Keratinocyte (primary cell): ENCODE measurements at regions not wholly inside any gene's neighbourhood (a gene's known extent, or its start where the extent isn't known, plus 50 kb on each side); places are given as distances from the start of the nearest gene placed in this dataset.

ENCODE experiments used
- DNase-seq: peaks from one replicate; pipeline ENCODE4 v3.0.0-alpha.2; 2011; ENCODE audit warnings: low read depth, missing footprints, low spot score
- FAIRE-seq: peaks from 2 replicates; lab custom pipeline; 2011; peaks lifted over from hg19 to GRCh38; lab: Jason Lieb, UNC
- H2AFZ ChIP-seq: 2 replicates; pipeline ENCODE4 v1.6.0; 2012; ENCODE audit warnings: low read length, control low read depth, inconsistent platforms; ENCODE audit not compliant: control insufficient read depth
- H3K27ac ChIP-seq: 2 replicates; pipeline ENCODE4 v1.5.1; 2011; ENCODE audit warnings: low read length; ENCODE audit not compliant: control insufficient read depth, insufficient read depth
- H3K27me3 ChIP-seq: 3 replicates; pipeline ENCODE4 v1.6.0; 2011; ENCODE audit warnings: low read length; ENCODE audit not compliant: control insufficient read depth, insufficient read depth; ENCODE audit errors: extremely low read depth
- H3K36me3 ChIP-seq, 2 experiments: 2 replicates in 1 of 2; 3 replicates in 1 of 2; pipeline ENCODE4 v1.5.1; 2011; ENCODE audit warnings: low read length in 2 of 2, mild to moderate bottlenecking in 1 of 2; ENCODE audit not compliant: control insufficient read depth in 2 of 2, insufficient read depth in 2 of 2; ENCODE audit errors: extremely low read depth in 1 of 2
- H3K4me1 ChIP-seq: 3 replicates; pipeline ENCODE4 v1.5.1; 2011; ENCODE audit warnings: low read length; ENCODE audit not compliant: control insufficient read depth, insufficient read depth; ENCODE audit errors: extremely low read depth
- H3K4me2 ChIP-seq: 3 replicates; pipeline ENCODE4 v1.6.0; 2011; ENCODE audit warnings: low read depth, low read length; ENCODE audit not compliant: control insufficient read depth, insufficient read depth; ENCODE audit errors: extremely low read depth
- H3K4me3 ChIP-seq, 3 experiments: fragments of 200-600 bp in 1 of 3; sonication (generic) in 1 of 3; 2 replicates in 2 of 3; 3 replicates in 1 of 3; pipeline ENCODE4 v1.5.1; 2011 to 2016; ENCODE audit warnings: low read length in 3 of 3, mild to moderate bottlenecking in 3 of 3, control low read depth in 2 of 3, inconsistent platforms in 1 of 3, low read depth in 1 of 3, mixed read lengths in 1 of 3, mixed run types in 1 of 3, moderate library complexity in 1 of 3; ENCODE audit not compliant: control insufficient read depth in 2 of 3, insufficient read depth in 2 of 3; ENCODE audit errors: extremely low read depth in 1 of 3
- H3K79me2 ChIP-seq: 2 replicates; pipeline ENCODE4 v1.6.0; 2012; ENCODE audit warnings: low read length; ENCODE audit not compliant: control insufficient read depth, insufficient read depth
- H3K9ac ChIP-seq: 3 replicates; pipeline ENCODE4 v1.6.0; 2011; ENCODE audit warnings: low read length; ENCODE audit not compliant: control insufficient read depth, insufficient read depth; ENCODE audit errors: extremely low read depth
- H3K9me1 ChIP-seq: 3 replicates; pipeline ENCODE4 v1.6.0; 2011; ENCODE audit warnings: low read length; ENCODE audit not compliant: control insufficient read depth, insufficient read depth; ENCODE audit errors: extremely low read depth
- H3K9me3 ChIP-seq: 2 replicates; pipeline ENCODE4 v1.5.1; 2012; ENCODE audit warnings: low read depth, low read length; ENCODE audit not compliant: control insufficient read depth
- H4K20me1 ChIP-seq: 3 replicates; pipeline ENCODE4 v1.6.0; 2011; ENCODE audit warnings: low read length; ENCODE audit not compliant: control insufficient read depth, insufficient read depth; ENCODE audit errors: extremely low read depth
- EZH2 ChIP-seq: IDR thresholded peaks from one replicate; pipeline ENCODE4 v1.6.1; 2012; ENCODE audit warnings: inconsistent platforms, mild to moderate bottlenecking, low read length, moderate library complexity
- dilution Hi-C: fragments of 300-500 bp; cut with MboI; formaldehyde crosslinking; loops from one replicate; pipeline ENCODE4 v1.7.0; 2020; ENCODE audit warnings: low sequenced_read_pairs; ENCODE audit not compliant: extremely low pct_ligation_motif_present
- TF ChIP-seq, protein P1 (sequence below), 3 experiments: IDR thresholded peaks in 1 of 3; conservative IDR thresholded peaks in 1 of 3; optimal IDR thresholded peaks in 1 of 3; 2 replicates in 2 of 3; 3 replicates in 1 of 3; pipeline versions ENCODE3 to v1.5.1; 2011; ENCODE audit warnings: low read length in 3 of 3, mild to moderate bottlenecking in 3 of 3, moderate library complexity in 2 of 3, control low read depth in 1 of 3, inconsistent platforms in 1 of 3; ENCODE audit not compliant: insufficient read depth in 2 of 3; ENCODE audit errors: extremely low read depth in 1 of 3

DNA sequence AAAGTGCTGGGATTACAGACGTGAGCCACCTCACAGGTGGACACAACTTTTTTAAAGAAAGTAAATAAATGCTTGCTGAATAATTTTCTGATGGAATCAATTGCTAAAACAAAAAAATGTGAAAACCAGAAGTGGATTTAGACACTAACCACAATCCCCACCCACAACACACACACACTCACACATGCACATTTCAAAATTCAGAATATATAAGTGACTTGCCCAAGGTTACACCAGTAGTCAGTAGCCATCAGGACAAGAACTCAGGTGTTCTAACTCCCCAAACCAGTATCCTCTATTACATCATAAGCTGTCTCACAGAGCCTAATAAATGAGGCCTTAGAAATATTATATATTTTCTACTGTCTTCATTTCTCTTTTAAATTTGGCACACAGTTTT is 1923.6 kb upstream of the PIK3C3 start:
- H3K9me3 ChIP-seq = no peaks in the 10 kb centered on the region

DNA sequence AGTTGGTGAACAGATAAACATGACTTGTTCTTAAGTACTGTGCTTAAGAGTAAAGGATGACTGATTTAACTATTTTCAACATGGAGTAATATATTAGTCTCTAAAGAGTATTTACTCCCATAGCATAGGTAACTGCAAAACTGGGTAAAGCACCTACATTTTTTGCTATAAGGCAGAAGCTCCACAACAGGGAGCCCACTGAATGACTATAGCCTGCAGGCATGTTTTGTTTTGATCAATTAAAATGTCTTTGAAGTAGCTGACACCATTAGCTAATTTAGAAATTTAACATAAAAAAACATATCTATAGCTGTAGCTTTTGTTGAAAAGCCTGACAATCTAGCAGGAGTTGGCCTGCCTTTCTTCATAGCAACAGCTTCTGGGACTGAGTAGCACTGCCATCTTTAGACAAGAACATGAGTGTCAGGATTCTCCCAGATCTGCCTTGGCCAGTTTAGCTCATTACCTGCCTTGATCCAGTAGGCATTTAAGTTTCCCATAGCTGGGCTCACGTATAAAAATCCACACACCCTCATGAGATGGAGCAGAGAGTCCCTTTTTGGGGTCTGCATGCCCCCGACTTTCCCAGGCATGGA is 1935.1 kb upstream of the PIK3C3 start:
- H3K4me3 ChIP-seq = no peak overlapping the region
- H3K4me2 ChIP-seq = no peak overlapping the region
- H2AFZ ChIP-seq = no peak overlapping the region
- H3K79me2 ChIP-seq = no peaks in the 10 kb centered on the region
- H3K4me1 ChIP-seq = no peaks in the 10 kb centered on the region
- TF ChIP-seq, protein P1, sequence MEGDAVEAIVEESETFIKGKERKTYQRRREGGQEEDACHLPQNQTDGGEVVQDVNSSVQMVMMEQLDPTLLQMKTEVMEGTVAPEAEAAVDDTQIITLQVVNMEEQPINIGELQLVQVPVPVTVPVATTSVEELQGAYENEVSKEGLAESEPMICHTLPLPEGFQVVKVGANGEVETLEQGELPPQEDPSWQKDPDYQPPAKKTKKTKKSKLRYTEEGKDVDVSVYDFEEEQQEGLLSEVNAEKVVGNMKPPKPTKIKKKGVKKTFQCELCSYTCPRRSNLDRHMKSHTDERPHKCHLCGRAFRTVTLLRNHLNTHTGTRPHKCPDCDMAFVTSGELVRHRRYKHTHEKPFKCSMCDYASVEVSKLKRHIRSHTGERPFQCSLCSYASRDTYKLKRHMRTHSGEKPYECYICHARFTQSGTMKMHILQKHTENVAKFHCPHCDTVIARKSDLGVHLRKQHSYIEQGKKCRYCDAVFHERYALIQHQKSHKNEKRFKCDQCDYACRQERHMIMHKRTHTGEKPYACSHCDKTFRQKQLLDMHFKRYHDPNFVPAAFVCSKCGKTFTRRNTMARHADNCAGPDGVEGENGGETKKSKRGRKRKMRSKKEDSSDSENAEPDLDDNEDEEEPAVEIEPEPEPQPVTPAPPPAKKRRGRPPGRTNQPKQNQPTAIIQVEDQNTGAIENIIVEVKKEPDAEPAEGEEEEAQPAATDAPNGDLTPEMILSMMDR (optimal IDR thresholded peaks at IDR 0.05 in 1 of 3, IDR thresholded peaks at IDR 0.05 in 1 of 3, conservative IDR thresholded peaks at IDR 0.05 in 1 of 3; ENCODE audit: extremely low read depth in 1 of 3, insufficient read depth in 2 of 3, low read length in 3 of 3) = peak in 1 of 3 experiments; percentile 42
- no peak for TF ChIP-seq EZH2
- H3K27me3 ChIP-seq = no peaks in the 10 kb centered on the region
- no peaks in the 10 kb centered on the region for H3K9me3 ChIP-seq
- DNase-seq (no peak), FAIRE-seq (peak; percentile 17)
- no peaks in the 10 kb centered on the region for H4K20me1 ChIP-seq
- no peaks in the 10 kb centered on the region for H3K9me1 ChIP-seq
- no peaks in the 10 kb centered on the region for H3K36me3 ChIP-seq
- H3K9ac ChIP-seq = no peak overlapping the region
- dilution Hi-C loops = no loop called here
- no peak overlapping the region for H3K27ac ChIP-seq

More for the DNA sequence above, 1923.6 kb upstream of the PIK3C3 start:
- Histone ChIP-seq H3K36me3 (no peaks in the 10 kb centered on the region), H3K4me1 (no peaks in the 10 kb centered on the region), H2AFZ (no peak overlapping the region), H3K9me1 (no peaks in the 10 kb centered on the region), H3K27ac (no peak overlapping the region), H3K27me3 (no peaks in the 10 kb centered on the region), H3K4me3 (no peak overlapping the region), H4K20me1 (no peaks in the 10 kb centered on the region), H3K4me2 (no peak overlapping the region), H3K9ac (no peak overlapping the region), H3K79me2 (no peaks in the 10 kb centered on the region)
- no peak for FAIRE-seq
- DNase-seq = no peak
- no peak for TF ChIP-seq EZH2
- TF ChIP-seq, protein P1 (optimal IDR thresholded peaks at IDR 0.05 in 1 of 3, IDR thresholded peaks at IDR 0.05 in 1 of 3, conservative IDR thresholded peaks at IDR 0.05 in 1 of 3; ENCODE audit: extremely low read depth in 1 of 3, insufficient read depth in 2 of 3, low read length in 3 of 3) = no peak
- dilution Hi-C loops = no loop called here
